Panc1 (cell line): ENCODE measurements at regions not wholly inside any gene's neighbourhood (a gene's known extent, or its start where the extent isn't known, plus 50 kb on each side); places are given as distances from the start of the nearest gene placed in this dataset.

Experiments
- ATAC-seq: fragments of 200-7000 bp; cut with Tn5 transposase; 2 replicates; pipeline ENCODE4 v1.9.1; 2020; ENCODE audit warnings: mild to moderate bottlenecking, moderate library complexity
- BruUV-seq: library from RNA; stranded (reverse); fragments of 400-500 nt; replicated peaks from 2 replicates; lab custom pipeline; 2021; lab: Mats Ljungman, UMichigan
- CTCF ChIA-PET: fragments of 300-600 bp; sonication (Branson Sonifier 250); formaldehyde crosslinking; loops from one replicate; lab custom pipeline; 2022; ENCODE audit warnings: antibody characterized with exemption; lab: Charles Lee
- POLR2A ChIA-PET: fragments of 300-600 bp; sonication (Branson Sonifier 250); formaldehyde crosslinking; loops from one replicate; lab custom pipeline; 2022; ENCODE audit warnings: antibody characterized with exemption; lab: Charles Lee
- DNase-seq: peaks from one replicate; pipeline ENCODE4 v3.0.0-alpha.2; 2010; ENCODE audit warnings: low read depth, low spot score
- H3K27ac ChIP-seq: 2 replicates; pipeline ENCODE4 v1.5.1; 2011; ENCODE audit warnings: mild to moderate bottlenecking, low read length, inconsistent platforms
- H3K27me3 ChIP-seq: fragments of 200-500 bp; sonication (Bioruptor generic); 2 replicates; pipeline ENCODE4 v1.6.0; 2014; ENCODE audit warnings: low read length, inconsistent platforms; ENCODE audit not compliant: control insufficient read depth, insufficient read depth
- H3K36me3 ChIP-seq: fragments of 200-500 bp; sonication (Bioruptor generic); 2 replicates; pipeline ENCODE4 v1.5.1; 2014; ENCODE audit warnings: inconsistent platforms, mild to moderate bottlenecking, low read length, moderate library complexity; ENCODE audit not compliant: control insufficient read depth, insufficient read depth
- H3K4me1 ChIP-seq: 2 replicates; pipeline ENCODE4 v1.5.1; 2011; ENCODE audit warnings: inconsistent platforms, mild to moderate bottlenecking, low read length, moderate library complexity; ENCODE audit not compliant: control insufficient read depth, insufficient read depth
- H3K4me3 ChIP-seq, 2 experiments: 2 replicates each; pipeline ENCODE4 v1.5.1; 2011 to 2012; ENCODE audit warnings: low read depth in 2 of 2, low read length in 2 of 2, mild to moderate bottlenecking in 2 of 2, inconsistent platforms in 1 of 2, moderate library complexity in 1 of 2
- H3K9me3 ChIP-seq: fragments of 200-500 bp; sonication (Bioruptor generic); 2 replicates; pipeline ENCODE4 v1.5.1; 2014; ENCODE audit warnings: low read depth, mild to moderate bottlenecking, inconsistent platforms, low read length, moderate library complexity; ENCODE audit not compliant: control insufficient read depth, insufficient read depth
- CTCF ChIP-seq: fragments of 450-650 bp; IDR thresholded peaks from 2 replicates; pipeline ENCODE4 v1.5.1; 2017; ENCODE audit warnings: mild to moderate bottlenecking
- POLR2AphosphoS5 ChIP-seq: IDR thresholded peaks from 2 replicates; pipeline ENCODE4 v1.6.1; 2012; ENCODE audit warnings: mild to moderate bottlenecking, low read depth, low read length, moderate library complexity
- REST ChIP-seq, 2 experiments: IDR thresholded peaks; 2 replicates each; pipeline ENCODE4 v1.6.1; 2011 to 2012; ENCODE audit warnings: low read depth in 2 of 2, control low read depth in 1 of 2, low read length in 1 of 2, mild to moderate bottlenecking in 1 of 2, moderate library complexity in 1 of 2; ENCODE audit not compliant: insufficient read depth in 1 of 2
- SIN3A ChIP-seq: IDR thresholded peaks from 2 replicates; pipeline ENCODE4 v1.6.1; 2012; ENCODE audit warnings: low read depth, mild to moderate bottlenecking, low read length, moderate library complexity, borderline replicate concordance; ENCODE audit not compliant: insufficient read depth
- TCF7L2 ChIP-seq: IDR thresholded peaks from 2 replicates; pipeline ENCODE4 v1.6.1; 2011; ENCODE audit warnings: mild to moderate bottlenecking, low read depth, low read length, inconsistent platforms
- in situ Hi-C: cut with HindIII; loops from 2 replicates; pipeline ENCODE4 v1.10.0; 2016; ENCODE audit warnings: low sequenced_read_pairs, low pct_unique_long_range_greater_than_20kb
- intact Hi-C: fragments of 100-400 bp; cut with micrococcal nuclease; formaldehyde crosslinking; loops from one replicate; pipeline ENCODE4 v1.10.0; 2022; ENCODE audit not compliant: unreplicated experiment

- Histone ChIP-seq H3K36me3 (no peaks in the 10 kb centered on the region), H3K27ac (peak overlapping the region; percentile 44; the same call in 1 of the 2 replicates), H3K27me3 (no peaks in the 10 kb centered on the region), H3K4me3 (no peak overlapping the region), H3K4me1 (peaks cover 66% of the 10 kb centered on the region), H3K9me3 (no peaks in the 10 kb centered on the region)
- ChIA-PET POLR2A (no interaction called here), CTCF (no interaction called here)
- no TSS peak for BruUV-seq
- intact Hi-C loops: no loop called here
- TF ChIP-seq SIN3A: no peak
- no peak for TF ChIP-seq CTCF
- no peak for TF ChIP-seq REST (IDR thresholded peaks at IDR 0.05; ENCODE audit: insufficient read depth in 1 of 2, low read depth in 2 of 2, low read length in 1 of 2)
- TF ChIP-seq POLR2AphosphoS5: no peak
- TF ChIP-seq TCF7L2: no peak
- DNase-seq: no peak
- no peak for ATAC-seq
- in situ Hi-C loops: no loop called here
Measured at GRCh38 chr6:56760842-56761241, 118.2 kb upstream of the DST start.

- no peak for DNase-seq
- BruUV-seq: no TSS peak
- ChIA-PET CTCF (no interaction called here), POLR2A (no interaction called here)
- in situ Hi-C loops (no loop called here), intact Hi-C loops (loop anchor here (5.0 kb wide), 1 partner anchor 122 kb away; no protein-coding TSS in a partner anchor)
- H3K4me3 ChIP-seq: no peak overlapping the region
- no peaks in the 10 kb centered on the region for H3K9me3 ChIP-seq
- H3K27me3 ChIP-seq: no peaks in the 10 kb centered on the region
- peaks cover 67% of the 10 kb centered on the region for H3K4me1 ChIP-seq
- no peaks in the 10 kb centered on the region for H3K36me3 ChIP-seq
- no peak for ATAC-seq
- TF ChIP-seq REST (IDR thresholded peaks at IDR 0.05; ENCODE audit: insufficient read depth in 1 of 2, low read depth in 2 of 2, low read length in 1 of 2) (no peak), SIN3A (no peak), TCF7L2 (no peak), POLR2AphosphoS5 (no peak), CTCF (no peak)
- peak overlapping the region; percentile 41; the same call in 1 of the 2 replicates for H3K27ac ChIP-seq
Measured at GRCh38 chr6:56759521-56759920, 116.8 kb upstream of the DST start.
